Naive thymus-derived CD4-positive, alpha-beta T cell (primary cell): ENCODE measurements at regions not wholly inside any gene's neighbourhood (a gene's known extent, or its start where the extent isn't known, plus 50 kb on each side); places are given as distances from the start of the nearest gene placed in this dataset.

ENCODE experiments used
- ATAC-seq: fragments of 150-1000 bp; cut with Tn5 transposase; 2 replicates; pipeline ENCODE4 v1.10.0; 2021; ENCODE audit warnings: mild to moderate bottlenecking, moderate library complexity
- CTCF ChIA-PET: fragments of 350-600 bp; sonication (Branson Sonifier 250); formaldehyde crosslinking; loops from one replicate; lab custom pipeline; 2021; ENCODE audit warnings: antibody characterized with exemption; lab: Charles Lee
- POLR2A ChIA-PET: fragments of 350-600 bp; sonication (Branson Sonifier 250); formaldehyde crosslinking; loops from one replicate; lab custom pipeline; 2021; ENCODE audit warnings: antibody characterized with exemption, inconsistent platforms; lab: Charles Lee
- DNase-seq, 9 donors: peaks; one replicate each; pipeline versions ENCODE4 v3.0.0 to v3.0.0-alpha.2; 2020 to 2022; ENCODE audit warnings: mixed read lengths in 1 of 9
- H3K27ac ChIP-seq: one replicate; pipeline ENCODE4 v1.7.0; 2013; ENCODE audit warnings: mild to moderate bottlenecking, low read depth, low read length, moderate library complexity
- H3K27me3 ChIP-seq, 2 donors: one replicate each; pipeline ENCODE4 v1.7.0; 2013; ENCODE audit warnings: low read length in 2 of 2, mild to moderate bottlenecking in 2 of 2, moderate library complexity in 2 of 2; ENCODE audit not compliant: control insufficient read depth in 2 of 2, insufficient read depth in 2 of 2
- H3K36me3 ChIP-seq, 3 experiments: 1 replicate in 2 of 3; 2 replicates in 1 of 3; pipeline ENCODE4 v1.7.0; 2013; ENCODE audit warnings: low read length in 3 of 3, mild to moderate bottlenecking in 3 of 3, moderate library complexity in 1 of 3; ENCODE audit not compliant: insufficient read depth in 3 of 3, control insufficient read depth in 2 of 3
- H3K4me1 ChIP-seq, 2 donors: one replicate each; pipeline ENCODE4 v1.7.0; 2013; ENCODE audit warnings: low read length in 2 of 2, mild to moderate bottlenecking in 2 of 2, moderate library complexity in 1 of 2; ENCODE audit not compliant: control insufficient read depth in 2 of 2, insufficient read depth in 2 of 2
- H3K4me3 ChIP-seq: 2 replicates; pipeline ENCODE4 v1.7.0; 2013; ENCODE audit warnings: mild to moderate bottlenecking, low read length
- H3K9me3 ChIP-seq, 3 experiments: 1 replicate in 2 of 3; 2 replicates in 1 of 3; pipeline ENCODE4 v1.7.0; 2013; ENCODE audit warnings: low read length in 3 of 3; ENCODE audit not compliant: control insufficient read depth in 2 of 3
- H3K27ac Mint-ChIP-seq, 9 donors: one replicate each; pipeline ENCODE4 v1.8.0; 2020 to 2022; ENCODE audit warnings: mixed read lengths in 9 of 9, mild to moderate bottlenecking in 8 of 9, moderate library complexity in 5 of 9, inconsistent platforms in 2 of 9
- H3K27me3 Mint-ChIP-seq, 5 donors: one replicate each; pipeline ENCODE4 v1.8.0; 2021 to 2022; ENCODE audit warnings: mixed read lengths in 5 of 5, mild to moderate bottlenecking in 1 of 5
- H3K36me3 Mint-ChIP-seq, 5 donors: one replicate each; pipeline ENCODE4 v1.8.0; 2020 to 2022; ENCODE audit warnings: mixed read lengths in 5 of 5, mild to moderate bottlenecking in 3 of 5, inconsistent platforms in 1 of 5
- H3K4me1 Mint-ChIP-seq, 7 donors: one replicate each; pipeline ENCODE4 v1.8.0; 2020 to 2022; ENCODE audit warnings: mixed read lengths in 7 of 7, mild to moderate bottlenecking in 3 of 7, inconsistent platforms in 1 of 7
- H3K4me3 Mint-ChIP-seq, 10 donors: one replicate each; pipeline ENCODE4 v1.8.0; 2020 to 2022; ENCODE audit warnings: mild to moderate bottlenecking in 10 of 10, mixed read lengths in 10 of 10, moderate library complexity in 6 of 10, inconsistent platforms in 2 of 10
- H3K9me3 Mint-ChIP-seq, 11 donors: one replicate each; pipeline ENCODE4 v1.8.0; 2020 to 2022; ENCODE audit warnings: mixed read lengths in 11 of 11, mild to moderate bottlenecking in 4 of 11, inconsistent platforms in 1 of 11, moderate library complexity in 1 of 11
- intact Hi-C, 2 donors: fragments of 100-400 bp; cut with micrococcal nuclease; formaldehyde crosslinking; loops; one replicate each; pipeline ENCODE4 v1.15.1; 2023

DNA sequence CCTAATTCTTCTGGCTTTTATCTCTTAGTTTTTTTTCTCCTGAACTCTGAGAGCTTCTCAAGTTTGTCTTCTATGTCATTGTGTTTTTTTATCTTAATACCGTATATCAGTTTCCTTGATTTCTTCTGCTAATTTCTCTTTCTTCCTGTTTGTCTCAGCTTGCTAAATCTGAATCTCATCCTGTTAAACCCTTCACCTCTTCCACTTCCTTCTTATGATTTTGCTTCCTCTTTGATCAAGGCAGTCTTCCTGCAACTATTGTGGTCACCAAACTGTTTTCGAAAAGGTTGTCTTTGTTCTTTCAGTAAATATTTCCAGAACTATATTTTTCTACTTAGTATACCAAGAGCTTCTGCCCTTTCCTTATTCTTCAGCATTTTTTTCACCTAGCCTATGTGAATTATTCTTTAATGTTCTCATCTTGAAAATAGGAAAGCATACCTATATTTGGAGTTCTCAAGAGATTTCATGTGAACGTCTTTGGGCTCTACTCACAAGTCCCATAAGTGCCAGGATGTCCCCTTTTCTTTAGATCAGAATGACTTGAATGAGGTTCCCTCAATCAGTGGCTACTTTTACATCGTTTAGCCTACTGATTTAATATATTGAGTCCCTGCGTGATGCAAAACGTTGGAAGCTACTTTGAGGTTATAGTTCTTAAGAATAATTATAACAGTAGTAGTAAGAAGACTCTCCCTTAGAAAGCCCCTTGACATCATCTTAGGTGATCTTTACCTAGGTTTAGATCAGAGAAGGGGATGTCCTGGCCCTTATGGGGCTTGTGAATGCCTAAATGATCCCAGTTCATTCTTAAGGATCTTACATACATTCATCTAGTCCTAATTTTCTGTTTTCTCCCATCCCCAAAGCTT lies 415.4 kb upstream of the AUTS2 start:
- H3K27me3 ChIP-seq, result no peaks in the 10 kb centered on the region
- Mint-ChIP-seq H3K9me3 (peaks cover 4 to 26% (median 13%) of the 10 kb centered on the region in 11 donors), H3K4me1 (peaks cover 0 to 36% (median 24%) of the 10 kb centered on the region in 7 donors), H3K27ac (peak overlapping the region in 7 of 9 donors; percentile 1 to 82 (median 64)), H3K36me3 (peaks cover 0 to 6% (median 0%) of the 10 kb centered on the region in 5 donors), H3K4me3 (peak overlapping the region in 8 of 10 donors; percentile 7 to 71 (median 22)), H3K27me3 (no peaks in the 10 kb centered on the region)
- peaks cover 0 to 5% of the 10 kb centered on the region in 2 donors for H3K4me1 ChIP-seq
- POLR2A ChIA-PET, result interaction anchor here (0.8 kb wide), 1 partner anchor 171 kb away, joined by 4 read pairs; no protein-coding TSS in a partner anchor
- ATAC-seq (no peak), DNase-seq (peak in 2 of 9 donors; percentile 4 to 17)
- H3K4me3 ChIP-seq, result no peak overlapping the region
- CTCF ChIA-PET, result interaction anchor here (0.6 kb wide), 1 partner anchor 1114 kb away, joined by 3 read pairs; no protein-coding TSS in a partner anchor
- no peaks in the 10 kb centered on the region for H3K36me3 ChIP-seq
- H3K9me3 ChIP-seq, result no peaks in the 10 kb centered on the region
- no peak overlapping the region for H3K27ac ChIP-seq
- intact Hi-C loops, result no loop called here

DNA sequence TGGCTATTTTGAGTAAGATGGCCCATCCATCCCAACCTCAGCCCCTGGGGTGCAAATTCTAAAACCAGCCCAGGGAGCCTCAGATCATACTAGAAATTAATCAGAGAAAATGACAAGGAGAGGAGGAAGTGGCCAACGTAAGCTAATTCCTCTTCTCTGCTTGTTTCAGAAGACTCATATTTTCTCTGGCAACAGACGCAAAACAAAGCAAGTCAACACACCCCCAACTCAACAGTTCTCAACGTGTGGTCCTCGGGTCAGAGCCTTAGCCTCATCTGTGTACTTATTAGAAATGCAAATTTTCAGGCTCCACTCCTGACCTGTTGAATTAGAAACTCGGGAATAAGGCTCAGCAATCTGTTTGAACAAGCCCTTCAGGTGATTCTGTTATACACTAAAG lies 413.9 kb upstream of the AUTS2 start:
- intact Hi-C loops, result no loop called here
- ChIA-PET CTCF (no interaction called here), POLR2A (no interaction called here)
- Histone ChIP-seq H3K27me3 (no peaks in the 10 kb centered on the region), H3K9me3 (no peaks in the 10 kb centered on the region), H3K4me3 (no peak overlapping the region), H3K4me1 (peaks cover 0 to 5% of the 10 kb centered on the region in 2 donors), H3K36me3 (no peaks in the 10 kb centered on the region), H3K27ac (no peak overlapping the region)
- H3K27me3 Mint-ChIP-seq, result no peaks in the 10 kb centered on the region
- H3K4me3 Mint-ChIP-seq, result peak overlapping the region in 9 of 10 donors; percentile 24 to 60 (median 55)
- H3K36me3 Mint-ChIP-seq, result peaks cover 0 to 6% (median 0%) of the 10 kb centered on the region in 5 donors
- peak overlapping the region in 5 of 9 donors; percentile 18 to 75 (median 51) for H3K27ac Mint-ChIP-seq
- H3K4me1 Mint-ChIP-seq, result peaks cover 0 to 36% (median 24%) of the 10 kb centered on the region in 7 donors
- peaks cover 4 to 26% (median 13%) of the 10 kb centered on the region in 11 donors for H3K9me3 Mint-ChIP-seq
- DNase-seq (no peak), ATAC-seq (no peak)

DNA sequence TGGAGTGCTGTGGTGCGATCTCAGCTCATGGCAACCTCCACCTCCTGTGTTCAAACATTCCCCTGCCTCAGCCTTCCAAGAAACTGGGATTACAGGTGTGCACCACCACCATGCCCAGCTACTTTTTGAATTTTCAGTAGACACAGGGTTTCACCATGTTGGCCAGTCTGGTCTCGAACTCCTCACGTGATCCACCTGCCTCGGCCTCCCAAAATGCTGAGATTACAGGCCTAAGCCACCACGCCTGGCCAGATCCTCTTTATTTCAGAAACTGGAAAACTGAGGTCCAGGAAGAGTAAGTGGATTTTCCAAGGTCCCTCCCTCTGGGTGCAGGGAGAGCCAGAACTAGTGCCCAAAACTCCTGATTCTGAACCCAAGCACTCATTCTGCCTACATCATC lies 413.1 kb upstream of the AUTS2 start:
- H3K4me3 ChIP-seq, result no peak overlapping the region
- peaks cover 4 to 26% (median 13%) of the 10 kb centered on the region in 11 donors for H3K9me3 Mint-ChIP-seq
- POLR2A ChIA-PET, result no interaction called here
- H3K27ac Mint-ChIP-seq, result no peak overlapping the region
- peaks cover 0 to 5% of the 10 kb centered on the region in 2 donors for H3K4me1 ChIP-seq
- peaks cover 0 to 6% (median 0%) of the 10 kb centered on the region in 5 donors for H3K36me3 Mint-ChIP-seq
- intact Hi-C loops, result no loop called here
- no peak overlapping the region for H3K4me3 Mint-ChIP-seq
- no peaks in the 10 kb centered on the region for H3K27me3 ChIP-seq
- H3K4me1 Mint-ChIP-seq, result peaks cover 0 to 32% (median 19%) of the 10 kb centered on the region in 7 donors
- no peaks in the 10 kb centered on the region for H3K36me3 ChIP-seq
- ATAC-seq, result no peak
- no peaks in the 10 kb centered on the region for H3K9me3 ChIP-seq
- no peaks in the 10 kb centered on the region for H3K27me3 Mint-ChIP-seq
- no peak overlapping the region for H3K27ac ChIP-seq
- no peak for DNase-seq
- CTCF ChIA-PET, result no interaction called here

GRCh38 chr7:69186974-69187373 lies 411.3 kb upstream of the AUTS2 start:
- H3K27me3 ChIP-seq, result no peaks in the 10 kb centered on the region
- no peak for ATAC-seq
- Mint-ChIP-seq H3K36me3 (peaks cover 0 to 6% (median 0%) of the 10 kb centered on the region in 5 donors), H3K27me3 (no peaks in the 10 kb centered on the region), H3K4me1 (peaks cover 0 to 28% (median 19%) of the 10 kb centered on the region in 7 donors), H3K4me3 (no peak overlapping the region), H3K27ac (no peak overlapping the region), H3K9me3 (peaks cover 6 to 26% (median 12%) of the 10 kb centered on the region in 11 donors)
- ChIA-PET POLR2A (no interaction called here), CTCF (no interaction called here)
- H3K4me3 ChIP-seq, result no peak overlapping the region
- H3K27ac ChIP-seq, result no peak overlapping the region
- no peaks in the 10 kb centered on the region for H3K9me3 ChIP-seq
- peaks cover 0 to 2% of the 10 kb centered on the region in 2 donors for H3K4me1 ChIP-seq
- no peaks in the 10 kb centered on the region for H3K36me3 ChIP-seq
- DNase-seq, result no peak
- intact Hi-C loops, result no loop called here

DNA sequence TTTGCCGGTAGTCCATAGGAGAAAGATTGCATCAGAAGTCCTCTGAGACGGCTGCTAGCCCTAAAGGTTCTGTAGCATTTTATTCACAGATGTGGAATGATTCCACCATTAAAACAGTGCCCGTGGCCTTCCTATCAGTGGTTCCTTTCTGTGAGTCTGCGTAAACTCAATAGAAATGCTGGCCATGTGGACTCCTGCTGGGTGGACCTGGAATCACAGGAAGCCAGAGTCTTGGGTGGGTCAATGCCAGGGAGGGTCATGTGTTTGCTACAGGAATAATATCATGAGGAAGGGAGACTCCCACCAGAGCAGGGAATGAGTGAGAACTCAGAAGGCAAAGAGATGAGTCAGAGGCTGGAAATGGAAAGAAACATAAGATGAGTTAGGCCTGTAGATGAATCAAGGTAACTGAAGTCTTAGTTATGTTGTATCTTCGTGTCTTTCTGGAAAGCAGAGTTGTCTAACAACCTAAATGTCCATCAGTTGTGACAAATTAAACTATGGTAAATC lies 410.4 kb upstream of the AUTS2 start:
- Histone ChIP-seq H3K36me3 (no peaks in the 10 kb centered on the region), H3K4me1 (no peaks in the 10 kb centered on the region), H3K27me3 (no peaks in the 10 kb centered on the region), H3K4me3 (no peak overlapping the region), H3K27ac (no peak overlapping the region), H3K9me3 (no peaks in the 10 kb centered on the region)
- Mint-ChIP-seq H3K27ac (no peak overlapping the region), H3K9me3 (peaks cover under 1 to 19% (median 12%) of the 10 kb centered on the region in 11 donors), H3K36me3 (peaks cover 0 to 4% (median 0%) of the 10 kb centered on the region in 5 donors), H3K4me3 (no peak overlapping the region), H3K27me3 (no peaks in the 10 kb centered on the region), H3K4me1 (peaks cover 0 to 20% (median 12%) of the 10 kb centered on the region in 7 donors)
- no peak for DNase-seq
- POLR2A ChIA-PET, result no interaction called here
- CTCF ChIA-PET, result no interaction called here
- no peak for ATAC-seq
- intact Hi-C loops, result no loop called here

- ChIA-PET CTCF (no interaction called here), POLR2A (no interaction called here)
- no peak overlapping the region for H3K4me3 Mint-ChIP-seq
- H3K9me3 Mint-ChIP-seq, result peaks cover 5 to 20% (median 13%) of the 10 kb centered on the region in 11 donors
- ATAC-seq (no peak), DNase-seq (no peak)
- H3K36me3 ChIP-seq, result no peaks in the 10 kb centered on the region
- H3K4me1 ChIP-seq, result no peaks in the 10 kb centered on the region
- intact Hi-C loops, result no loop called here
- H3K36me3 Mint-ChIP-seq, result peaks cover 0 to 9% (median 0%) of the 10 kb centered on the region in 5 donors
- H3K27me3 ChIP-seq, result no peaks in the 10 kb centered on the region
- no peak overlapping the region for H3K27ac Mint-ChIP-seq
- H3K27ac ChIP-seq, result no peak overlapping the region
- H3K4me1 Mint-ChIP-seq, result peaks cover 0 to 6% (median 3%) of the 10 kb centered on the region in 7 donors
- H3K27me3 Mint-ChIP-seq, result no peaks in the 10 kb centered on the region
- no peak overlapping the region for H3K4me3 ChIP-seq
- H3K9me3 ChIP-seq, result no peaks in the 10 kb centered on the region
Measured at GRCh38 chr7:69189406-69189805, 408.9 kb upstream of the AUTS2 start.
